ENCODE measurements at regions not wholly inside any gene's neighbourhood (a gene's known extent, or its start where the extent isn't known, plus 50 kb on each side); places are given as distances from the start of the nearest gene placed in this dataset.

GRCh38 chr12:115485503-115485902 is 792.0 kb downstream of the MED13L start:
- TF ChIP-seq POLR2A (IDR thresholded peaks at IDR 0.05) (no peak), CTCF (IDR thresholded peaks at IDR 0.05) (no peak)
- ATAC-seq: no peak
- intact Hi-C loops (cut with DNase I): no loop called here
- no peak overlapping the region for H3K4me3 ChIP-seq
- no peaks in the 10 kb centered on the region for H3K4me1 ChIP-seq
- no peaks in the 10 kb centered on the region for H3K27me3 ChIP-seq
- no peaks in the 10 kb centered on the region for H3K36me3 ChIP-seq
- no peaks in the 10 kb centered on the region for H3K9me3 ChIP-seq
- 46% methylated on average over 2 of the region's 2 CpGs for WGBS (ENCODE audit: insufficient coverage, low coverage, low lambda C conversion rate, missing lambda C conversion rate)
- no peak overlapping the region for H3K27ac ChIP-seq
- DNase-seq: no peak

GRCh38 chr12:115482943-115483342 is 794.5 kb downstream of the MED13L start:
- no peak for TF ChIP-seq CTCF (IDR thresholded peaks at IDR 0.05)
- DNase-seq (no peak), ATAC-seq (no peak)
- H3K4me1 ChIP-seq: no peaks in the 10 kb centered on the region
- no peak overlapping the region for H3K4me3 ChIP-seq
- H3K27ac ChIP-seq: no peak overlapping the region
- no peaks in the 10 kb centered on the region for H3K27me3 ChIP-seq
- H3K9me3 ChIP-seq: no peaks in the 10 kb centered on the region
- H3K36me3 ChIP-seq: no peaks in the 10 kb centered on the region
- intact Hi-C loops (cut with DNase I): no loop called here

- WGBS (ENCODE audit: insufficient coverage, low coverage, low lambda C conversion rate, missing lambda C conversion rate): 100% methylated on average over 1 of the region's 2 CpGs
- TF ChIP-seq CTCF (IDR thresholded peaks at IDR 0.05) (no peak), POLR2A (IDR thresholded peaks at IDR 0.05) (no peak)
These were observed 796.4 kb downstream of the MED13L start for GRCh38 chr12:115481141-115481540.

GRCh38 chr12:115478505-115478904 is 794.5 kb upstream of the TBX3 start:
- H3K4me1 ChIP-seq: no peaks in the 10 kb centered on the region
- DNase-seq (no peak), ATAC-seq (no peak)
- 59% methylated on average over 2 of the region's 2 CpGs for WGBS (ENCODE audit: insufficient coverage, low coverage, low lambda C conversion rate, missing lambda C conversion rate)
- H3K4me3 ChIP-seq: no peak overlapping the region
- H3K36me3 ChIP-seq: no peaks in the 10 kb centered on the region
- H3K27ac ChIP-seq: no peak overlapping the region
- no peaks in the 10 kb centered on the region for H3K27me3 ChIP-seq
- intact Hi-C loops (cut with DNase I): no loop called here
- no peaks in the 10 kb centered on the region for H3K9me3 ChIP-seq
- TF ChIP-seq CTCF (IDR thresholded peaks at IDR 0.05): no peak
- no peak for TF ChIP-seq POLR2A (IDR thresholded peaks at IDR 0.05)

More at GRCh38 chr12:115481141-115481540, 796.4 kb downstream of the MED13L start:
- ATAC-seq: no peak
- no peaks in the 10 kb centered on the region for H3K27me3 ChIP-seq
- no peak overlapping the region for H3K4me3 ChIP-seq
- H3K27ac ChIP-seq: no peak overlapping the region
- H3K9me3 ChIP-seq: no peaks in the 10 kb centered on the region
- H3K4me1 ChIP-seq: no peaks in the 10 kb centered on the region
- no peak for DNase-seq
- H3K36me3 ChIP-seq: no peaks in the 10 kb centered on the region
- intact Hi-C loops (cut with DNase I): no loop called here
